Karpas-422 (cell line): ENCODE measurements at regions not wholly inside any gene's neighbourhood (a gene's known extent, or its start where the extent isn't known, plus 50 kb on each side); places are given as distances from the start of the nearest gene placed in this dataset.

ENCODE experiments used
- DNase-seq: peaks from one replicate; pipeline ENCODE4 v3.0.0-alpha.2; 2015
- H2AFZ ChIP-seq: fragments of 200-600 bp; sonication (generic); 2 replicates; pipeline ENCODE4 v1.6.1; 2014; ENCODE audit warnings: antibody characterized with exemption, low read length, mixed read lengths
- H3K27ac ChIP-seq: fragments of 200-600 bp; sonication (generic); 2 replicates; pipeline ENCODE4 v1.5.1; 2014; ENCODE audit warnings: mild to moderate bottlenecking, low read length, moderate library complexity
- H3K27me3 ChIP-seq: fragments of 200-600 bp; sonication (generic); 2 replicates; pipeline ENCODE4 v1.6.1; 2014; ENCODE audit warnings: low read length, mixed read lengths
- H3K36me3 ChIP-seq: fragments of 200-600 bp; sonication (generic); 2 replicates; pipeline ENCODE4 v1.6.1; 2014; ENCODE audit warnings: low read length, mixed read lengths; ENCODE audit not compliant: insufficient read depth
- H3K4me1 ChIP-seq: fragments of 200-600 bp; sonication (generic); 2 replicates; pipeline ENCODE4 v1.6.1; 2014; ENCODE audit warnings: mild to moderate bottlenecking, low read length, mixed read lengths
- H3K4me2 ChIP-seq: fragments of 200-600 bp; sonication (generic); 2 replicates; pipeline ENCODE4 v1.6.1; 2014; ENCODE audit warnings: low read length, low read depth, mild to moderate bottlenecking; ENCODE audit not compliant: poor library complexity, severe bottlenecking
- H3K4me3 ChIP-seq: fragments of 200-600 bp; sonication (generic); 2 replicates; pipeline ENCODE4 v1.5.1; 2014; ENCODE audit warnings: mild to moderate bottlenecking, antibody characterized with exemption, low read length, mixed read lengths
- H3K79me2 ChIP-seq: fragments of 200-600 bp; sonication (generic); 2 replicates; pipeline ENCODE4 v1.6.1; 2014; ENCODE audit warnings: mild to moderate bottlenecking, low read length, mixed read lengths
- H3K9ac ChIP-seq: fragments of 200-600 bp; sonication (generic); 2 replicates; pipeline ENCODE4 v1.6.0; 2014; ENCODE audit warnings: low read length
- H3K9me2 ChIP-seq: fragments of 200-600 bp; sonication (generic), shearing (Covaris generic); replicated peaks from 2 replicates; pipeline ENCODE4 v1.6.0; 2014; ENCODE audit warnings: mild to moderate bottlenecking, low read length, moderate library complexity; ENCODE audit not compliant: insufficient read depth
- H3K9me3 ChIP-seq: fragments of 300-700, 200-600 bp; sonication (generic); 2 replicates; pipeline ENCODE4 v1.6.1; 2014; ENCODE audit warnings: low read length, mixed read lengths
- H4K20me1 ChIP-seq: fragments of 200-600 bp; sonication (generic); 2 replicates; pipeline ENCODE4 v1.6.1; 2014; ENCODE audit warnings: mild to moderate bottlenecking, antibody characterized with exemption, low read length, low read depth; ENCODE audit not compliant: insufficient read depth

DNA sequence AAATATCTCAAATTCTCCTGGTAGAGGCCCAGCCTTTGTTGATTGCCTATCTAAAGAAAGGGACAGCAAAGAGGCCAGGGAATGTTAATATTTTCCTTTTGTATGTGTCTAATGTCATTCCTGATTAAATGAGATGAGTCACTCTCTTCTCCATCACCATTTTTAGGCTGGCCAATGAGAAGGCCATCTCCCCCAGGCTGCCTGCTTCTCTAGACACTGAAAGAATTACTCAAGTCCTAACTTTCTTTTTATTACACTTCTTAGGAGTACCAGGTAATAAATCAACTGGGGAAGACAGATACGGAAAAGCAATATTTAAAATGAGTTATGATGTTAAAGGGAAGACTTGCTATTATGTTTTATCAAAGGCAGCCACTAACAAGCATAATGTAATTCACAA, 259.2 kb upstream of the SORL1-AS1 start:
- Histone ChIP-seq H3K36me3 (no peaks in the 10 kb centered on the region), H3K4me2 (no peak overlapping the region), H3K9me3 (no peaks in the 10 kb centered on the region), H3K9ac (no peak overlapping the region), H2AFZ (no peak overlapping the region), H3K4me3 (no peak overlapping the region), H3K4me1 (no peaks in the 10 kb centered on the region), H3K27me3 (no peaks in the 10 kb centered on the region), H3K27ac (no peak overlapping the region), H4K20me1 (no peaks in the 10 kb centered on the region), H3K9me2 (no peaks in the 10 kb centered on the region), H3K79me2 (no peaks in the 10 kb centered on the region)
- DNase-seq, result no peak

DNA sequence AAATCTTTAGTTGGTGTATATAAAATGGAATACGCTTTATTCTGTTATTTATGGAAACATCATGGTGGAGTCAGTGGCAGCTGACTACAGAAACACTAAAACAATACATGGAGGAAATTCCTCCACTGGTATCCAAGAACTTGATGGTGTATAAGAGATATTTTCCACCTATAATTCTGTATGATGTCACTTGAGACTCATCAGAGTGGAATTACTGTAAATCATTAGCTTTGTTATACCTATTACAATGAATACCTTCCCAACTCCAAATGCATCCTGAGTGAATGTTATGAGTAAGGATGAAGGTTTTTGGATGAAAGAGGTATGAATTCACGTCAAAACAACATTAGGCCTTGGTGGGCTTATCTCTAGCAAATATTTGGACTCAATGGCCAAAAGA, 258.5 kb upstream of the SORL1-AS1 start:
- H3K9me2 ChIP-seq, result no peaks in the 10 kb centered on the region
- H3K27ac ChIP-seq, result no peak overlapping the region
- no peaks in the 10 kb centered on the region for H3K4me1 ChIP-seq
- no peaks in the 10 kb centered on the region for H4K20me1 ChIP-seq
- no peak for DNase-seq
- H3K4me3 ChIP-seq, result no peak overlapping the region
- no peaks in the 10 kb centered on the region for H3K79me2 ChIP-seq
- no peaks in the 10 kb centered on the region for H3K36me3 ChIP-seq
- no peak overlapping the region for H2AFZ ChIP-seq
- no peak overlapping the region for H3K4me2 ChIP-seq
- H3K9ac ChIP-seq, result no peak overlapping the region
- no peaks in the 10 kb centered on the region for H3K27me3 ChIP-seq
- no peaks in the 10 kb centered on the region for H3K9me3 ChIP-seq

DNA sequence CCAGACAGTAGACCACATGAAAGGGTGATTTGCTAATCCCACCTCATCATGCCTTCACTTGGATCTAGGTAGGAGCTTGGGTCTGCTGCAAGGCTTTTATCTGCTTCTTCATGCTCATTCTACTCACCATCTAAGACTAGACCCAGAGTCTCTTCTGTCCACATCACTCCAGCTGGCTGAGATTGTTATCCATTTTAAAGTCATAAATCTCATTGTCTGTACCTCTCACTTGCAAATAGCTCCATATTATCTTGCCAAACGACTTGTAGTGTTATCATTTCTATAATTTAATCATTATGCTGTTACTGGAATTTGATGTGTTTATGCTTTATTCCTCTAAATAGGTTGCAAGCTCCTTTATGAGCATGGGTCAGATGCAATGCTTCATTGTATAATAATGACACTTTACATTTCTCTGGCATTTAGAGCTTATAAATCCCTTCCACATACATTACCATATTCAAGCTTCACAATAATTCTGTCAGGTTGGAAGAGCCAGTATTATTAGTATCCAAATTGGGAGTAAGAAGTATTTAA, 254.2 kb upstream of the SORL1-AS1 start:
- Histone ChIP-seq H2AFZ (no peak overlapping the region), H3K27ac (no peak overlapping the region), H3K9me2 (no peaks in the 10 kb centered on the region), H3K4me2 (no peak overlapping the region), H3K36me3 (no peaks in the 10 kb centered on the region), H3K27me3 (no peaks in the 10 kb centered on the region), H3K4me3 (no peak overlapping the region), H3K9me3 (no peaks in the 10 kb centered on the region), H4K20me1 (no peaks in the 10 kb centered on the region), H3K79me2 (no peaks in the 10 kb centered on the region), H3K4me1 (no peaks in the 10 kb centered on the region), H3K9ac (no peak overlapping the region)
- DNase-seq, result no peak

DNA sequence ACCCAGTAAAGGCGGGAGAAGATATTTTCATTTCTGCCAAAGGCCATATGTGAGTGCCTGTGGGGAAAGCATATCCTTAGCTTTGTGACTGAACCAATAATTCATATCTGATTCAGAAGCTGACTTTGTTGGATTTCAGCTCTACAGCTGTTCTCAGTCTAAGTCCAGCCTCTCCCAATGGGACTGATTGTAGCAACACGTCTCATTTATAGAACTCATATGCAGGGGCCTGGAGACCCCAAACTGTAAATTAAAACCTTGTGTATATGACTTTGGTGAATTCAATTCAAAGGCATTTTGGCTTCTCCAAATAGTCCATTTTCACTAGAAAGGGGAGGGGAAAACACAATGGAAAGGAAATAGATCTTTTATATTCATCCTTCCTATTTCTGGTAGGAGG, 250.4 kb upstream of the SORL1-AS1 start:
- no peak overlapping the region for H3K4me3 ChIP-seq
- no peaks in the 10 kb centered on the region for H3K9me3 ChIP-seq
- no peak overlapping the region for H3K4me2 ChIP-seq
- no peaks in the 10 kb centered on the region for H3K9me2 ChIP-seq
- H3K27me3 ChIP-seq, result no peaks in the 10 kb centered on the region
- no peak overlapping the region for H3K27ac ChIP-seq
- H4K20me1 ChIP-seq, result no peaks in the 10 kb centered on the region
- H3K79me2 ChIP-seq, result no peaks in the 10 kb centered on the region
- H3K9ac ChIP-seq, result no peak overlapping the region
- no peaks in the 10 kb centered on the region for H3K4me1 ChIP-seq
- no peak for DNase-seq
- no peaks in the 10 kb centered on the region for H3K36me3 ChIP-seq
- no peak overlapping the region for H2AFZ ChIP-seq

DNA sequence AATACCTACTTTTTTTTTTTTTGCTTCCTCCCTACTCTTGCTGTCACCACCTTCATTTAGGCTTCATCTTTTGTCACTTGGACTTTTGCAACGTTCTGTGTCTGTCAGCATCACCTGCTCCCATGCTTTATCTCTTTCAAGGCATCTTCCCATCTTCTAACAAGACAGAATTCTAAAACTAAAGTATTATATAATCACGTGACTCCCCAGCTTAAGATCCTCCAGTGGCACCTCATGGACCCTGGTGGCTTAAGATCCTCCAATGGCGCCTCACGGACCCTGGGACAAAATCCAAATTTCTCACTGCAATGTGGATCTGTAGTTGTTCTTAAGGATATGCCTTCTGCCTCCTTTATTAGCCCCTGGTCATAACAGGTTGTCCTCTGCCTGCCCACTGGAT, 248.2 kb upstream of the SORL1-AS1 start:
- H3K4me1 ChIP-seq, result no peaks in the 10 kb centered on the region

DNA sequence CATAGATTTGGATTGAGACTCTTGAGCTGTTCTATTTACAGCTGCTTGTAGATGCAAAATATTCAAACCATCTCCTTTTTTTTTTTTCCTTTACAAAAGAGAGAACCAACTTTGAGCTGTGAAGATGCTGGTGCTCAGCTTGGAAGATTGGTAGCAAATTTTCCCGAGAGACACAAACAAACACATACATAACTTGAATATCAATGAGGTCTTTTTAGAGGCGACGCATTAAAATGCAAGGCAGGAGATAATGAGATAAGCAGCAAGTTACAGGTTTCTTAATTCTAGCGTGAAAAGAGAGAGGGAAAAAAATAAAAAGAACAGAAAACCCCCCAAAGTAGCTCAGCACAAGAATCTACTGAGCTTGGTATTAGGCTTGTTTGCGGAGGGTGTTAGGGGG, 247.0 kb upstream of the SORL1-AS1 start:
- DNase-seq, result no peak
- Histone ChIP-seq H3K4me3 (no peak overlapping the region), H3K27me3 (no peaks in the 10 kb centered on the region), H3K9me2 (no peaks in the 10 kb centered on the region), H3K9me3 (no peaks in the 10 kb centered on the region), H3K4me1 (no peaks in the 10 kb centered on the region), H3K79me2 (no peaks in the 10 kb centered on the region), H2AFZ (no peak overlapping the region), H3K4me2 (no peak overlapping the region), H3K36me3 (no peaks in the 10 kb centered on the region), H4K20me1 (no peaks in the 10 kb centered on the region), H3K9ac (no peak overlapping the region), H3K27ac (no peak overlapping the region)

More for the DNA sequence above, 248.2 kb upstream of the SORL1-AS1 start:
- Histone ChIP-seq H3K9me3 (no peaks in the 10 kb centered on the region), H3K9me2 (no peaks in the 10 kb centered on the region), H3K79me2 (no peaks in the 10 kb centered on the region), H2AFZ (no peak overlapping the region), H3K4me2 (no peak overlapping the region), H3K9ac (no peak overlapping the region), H3K27me3 (no peaks in the 10 kb centered on the region), H3K4me3 (no peak overlapping the region), H3K36me3 (no peaks in the 10 kb centered on the region), H3K27ac (no peak overlapping the region), H4K20me1 (no peaks in the 10 kb centered on the region)
- no peak for DNase-seq

DNA sequence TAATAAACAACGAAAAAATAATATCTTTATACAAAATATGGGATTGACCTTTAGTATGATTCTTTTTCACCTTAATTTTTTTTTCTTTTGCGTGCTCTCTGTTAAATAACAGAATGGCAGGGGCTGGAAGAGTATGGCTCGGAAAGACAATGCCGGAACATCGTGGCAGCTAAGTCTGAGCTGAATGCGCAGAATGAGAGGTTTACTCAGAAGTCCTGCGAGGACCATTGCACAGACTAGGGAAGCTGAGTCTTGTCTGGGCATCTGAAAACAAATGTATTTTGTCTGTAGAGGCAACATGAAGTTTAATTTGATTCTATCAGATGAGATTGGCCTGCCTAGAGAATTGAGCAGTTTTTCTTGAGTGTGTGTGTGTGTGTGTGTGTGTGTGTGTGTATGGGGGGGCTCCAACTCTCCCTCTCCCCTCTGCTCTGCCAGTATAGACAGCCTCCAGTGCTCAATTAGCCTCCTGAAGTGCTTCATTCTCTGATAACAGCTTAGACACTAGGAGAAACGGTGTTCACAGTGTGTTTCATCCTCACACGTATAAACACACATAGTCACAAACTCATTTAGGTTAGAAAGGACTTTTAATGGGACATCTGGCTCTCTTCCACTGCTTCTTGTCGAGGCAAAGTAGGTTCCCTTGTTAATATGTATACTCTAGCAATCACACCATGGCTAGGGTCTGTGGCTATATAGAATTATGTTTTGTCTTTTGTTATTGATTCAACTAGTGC, 244.3 kb upstream of the SORL1-AS1 start:
- H2AFZ ChIP-seq, result no peak overlapping the region
- no peaks in the 10 kb centered on the region for H3K9me3 ChIP-seq
- no peaks in the 10 kb centered on the region for H3K4me1 ChIP-seq
- DNase-seq, result no peak
- no peaks in the 10 kb centered on the region for H3K27me3 ChIP-seq
- H3K36me3 ChIP-seq, result no peaks in the 10 kb centered on the region
- H3K9me2 ChIP-seq, result no peaks in the 10 kb centered on the region
- no peaks in the 10 kb centered on the region for H4K20me1 ChIP-seq
- no peaks in the 10 kb centered on the region for H3K79me2 ChIP-seq
- no peak overlapping the region for H3K4me2 ChIP-seq
- H3K4me3 ChIP-seq, result no peak overlapping the region
- no peak overlapping the region for H3K27ac ChIP-seq
- no peak overlapping the region for H3K9ac ChIP-seq

DNA sequence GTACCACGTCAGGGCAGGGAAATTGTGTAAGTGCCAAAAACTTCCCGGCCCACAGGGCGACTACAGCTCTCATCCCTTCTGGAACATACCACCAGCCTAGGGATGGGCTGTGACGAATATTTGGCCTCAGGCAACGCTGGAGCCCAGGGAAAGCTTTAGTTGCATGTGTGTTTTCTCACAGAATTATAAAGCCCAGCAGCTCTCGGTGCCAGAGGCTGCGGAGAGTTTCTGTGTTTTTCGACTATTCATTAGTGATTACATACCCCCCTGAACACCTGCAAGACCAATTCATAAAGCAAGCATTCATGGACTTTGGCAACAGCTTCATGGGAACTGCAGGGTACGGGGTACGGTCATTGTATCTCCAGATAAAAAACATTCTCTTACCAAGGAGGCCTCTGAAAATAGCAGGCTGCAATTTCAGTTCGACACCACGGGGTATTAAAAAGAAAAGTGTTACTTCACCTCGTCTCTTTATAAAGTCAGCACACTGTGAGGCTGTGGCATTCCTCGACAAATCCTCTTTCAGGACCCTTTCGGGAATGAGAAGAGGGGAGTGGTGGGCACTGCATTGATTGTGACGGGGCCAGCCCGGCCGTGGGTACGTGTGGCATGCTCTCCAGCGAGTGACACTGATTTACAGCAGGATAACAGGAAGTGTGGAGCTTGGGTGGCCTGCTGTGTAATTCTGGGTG, 243.6 kb upstream of the SORL1-AS1 start:
- H3K9ac ChIP-seq, result no peak overlapping the region

More for the DNA sequence above, 243.6 kb upstream of the SORL1-AS1 start:
- Histone ChIP-seq H3K4me3 (no peak overlapping the region), H3K36me3 (no peaks in the 10 kb centered on the region), H3K9me2 (no peaks in the 10 kb centered on the region), H3K79me2 (no peaks in the 10 kb centered on the region), H3K27ac (no peak overlapping the region), H3K27me3 (no peaks in the 10 kb centered on the region), H3K4me2 (no peak overlapping the region), H3K9me3 (no peaks in the 10 kb centered on the region), H3K4me1 (no peaks in the 10 kb centered on the region), H4K20me1 (no peaks in the 10 kb centered on the region), H2AFZ (no peak overlapping the region)
- no peak for DNase-seq
